NCI-H1930 (cell line): ENCODE measurements at regions not wholly inside any gene's neighbourhood (a gene's known extent, or its start where the extent isn't known, plus 50 kb on each side); places are given as distances from the start of the nearest gene placed in this dataset.
A peak's percentile ranks its signal among the peaks of the same experiment; 100 is the strongest.
"Not testable (repeated sequence)": the region's sequence is repeated elsewhere in the genome, so short reads cannot be mapped to it uniquely, and the experiment has no call there.

Source experiments
- DNase-seq, 2 experiments: peaks; one replicate each; lab custom pipeline; 2025; lab: John Stamatoyannopoulos, UW

- peak; percentile 20 to 25 for DNase-seq
Measured at GRCh38 chr11:7143908-7144307, 55.1 kb downstream of the RBMXL2 start.

- not testable (repeated sequence) for DNase-seq
Measured at GRCh38 chr11:7150104-7150503, 61.3 kb downstream of the RBMXL2 start.

GRCh38 chr11:7154881-7155361 lies 66.1 kb downstream of the RBMXL2 start:
- no peak for DNase-seq

- no peak for DNase-seq
Measured at GRCh38 chr11:7160814-7161489, 72.2 kb downstream of the RBMXL2 start.

GRCh38 chr11:7165911-7166310 lies 77.1 kb downstream of the RBMXL2 start:
- DNase-seq, result peak in 1 of 2 experiments; percentile 21

- peak; percentile 73 to 83 for DNase-seq
Measured at GRCh38 chr11:7167976-7168740, 79.4 kb downstream of the RBMXL2 start.

GRCh38 chr11:7168741-7168990 lies 79.9 kb downstream of the RBMXL2 start:
- peak in 1 of 2 experiments; percentile 83 for DNase-seq

- DNase-seq, result no peak
Measured at GRCh38 chr11:7170431-7170830, 81.3 kb upstream of the SYT9 start.

GRCh38 chr11:7175007-7175406 lies 76.7 kb upstream of the SYT9 start:
- no peak for DNase-seq

- no peak for DNase-seq
Measured at GRCh38 chr11:7186190-7186589, 65.5 kb upstream of the SYT9 start.

- DNase-seq, result no peak
Measured at GRCh38 chr11:7186676-7187075, 65.0 kb upstream of the SYT9 start.

GRCh38 chr11:7192785-7193184 lies 58.9 kb upstream of the SYT9 start:
- not testable (repeated sequence) for DNase-seq

GRCh38 chr11:7196396-7197146 lies 55.1 kb upstream of the SYT9 start:
- peak; percentile 93 to 95 for DNase-seq

GRCh38 chr11:7197469-7197868 lies 54.2 kb upstream of the SYT9 start:
- DNase-seq, result peak in 1 of 2 experiments; percentile 30
